ENCODE measurements at regions not wholly inside any gene's neighbourhood (a gene's known extent, or its start where the extent isn't known, plus 50 kb on each side); places are given as distances from the start of the nearest gene placed in this dataset.

GRCh38 chr2:6782517-6783237 lies 83.0 kb downstream of the CMPK2 start:
- no peak for DNase-seq (ENCODE audit: low spot score)

DNA sequence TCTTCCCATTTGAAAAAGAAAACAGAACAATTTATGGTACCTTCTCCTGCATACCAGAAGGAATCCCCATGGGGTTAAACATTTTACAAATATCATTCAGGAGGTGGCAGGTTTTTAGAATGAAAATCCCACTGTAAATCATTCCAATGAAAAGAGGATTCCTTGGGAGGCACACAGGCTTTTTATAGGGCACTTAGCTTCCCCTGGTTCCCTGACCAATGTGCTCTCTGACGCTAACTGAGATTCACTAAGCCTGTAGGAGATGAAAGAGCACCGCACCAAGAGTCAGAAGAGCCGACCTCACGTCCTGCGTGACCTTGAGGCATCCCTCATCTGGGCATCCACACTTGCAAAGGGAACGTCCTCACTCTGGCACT lies 82.5 kb downstream of the CMPK2 start:
- no peak for DNase-seq (ENCODE audit: low spot score)

DNA sequence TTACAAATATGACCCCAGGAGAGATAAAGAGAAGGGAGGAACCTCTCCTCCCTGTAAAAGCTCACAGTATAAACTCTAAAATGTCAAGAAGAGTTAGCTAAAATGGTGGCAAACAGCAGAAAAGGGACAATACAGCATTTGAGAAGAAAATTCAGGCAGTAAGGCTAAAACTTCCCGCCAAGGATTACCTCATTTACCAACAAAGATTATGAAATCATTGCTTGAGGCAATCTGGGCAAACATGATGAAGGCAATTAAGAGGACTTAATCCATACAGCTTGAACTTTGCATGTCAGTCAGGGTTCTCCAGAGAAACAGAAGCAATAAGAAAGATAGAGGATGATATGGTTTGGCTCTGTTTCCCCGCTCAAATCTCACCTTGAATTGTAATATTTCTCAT lies 81.4 kb downstream of the CMPK2 start:
- no peak for DNase-seq (ENCODE audit: low spot score)

- no peak for DNase-seq (ENCODE audit: low spot score)
Measured at GRCh38 chr2:6785493-6785892, 80.2 kb downstream of the CMPK2 start.

GRCh38 chr2:6787376-6787775 lies 78.3 kb downstream of the CMPK2 start:
- DNase-seq (ENCODE audit: low spot score) = no peak

- no peak for DNase-seq (ENCODE audit: low spot score)
Measured at GRCh38 chr2:6788614-6789013, 77.1 kb downstream of the CMPK2 start.

- no peak for DNase-seq (ENCODE audit: low spot score)
Measured at GRCh38 chr2:6789559-6790138, 76.1 kb downstream of the CMPK2 start.

DNA sequence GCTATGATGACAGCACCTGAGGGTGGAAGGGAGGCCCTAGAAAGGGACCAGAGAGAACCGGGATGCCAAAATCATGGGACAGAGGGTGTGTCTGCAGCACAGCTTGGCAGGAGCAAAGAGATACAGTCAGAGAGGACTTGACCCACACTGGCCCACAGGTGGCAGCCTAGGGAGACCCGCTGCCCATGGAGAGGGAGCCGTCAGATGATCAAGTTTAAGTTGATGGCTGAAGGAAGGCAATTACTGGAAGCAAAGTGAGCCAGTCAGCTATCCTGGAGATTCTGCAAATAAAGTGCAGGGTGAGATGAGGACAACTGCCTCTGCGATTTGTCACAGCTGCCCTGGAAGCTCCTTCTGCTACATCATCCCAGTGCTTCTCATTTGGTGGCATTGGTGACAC lies 74.0 kb downstream of the CMPK2 start:
- no peak for DNase-seq (ENCODE audit: low spot score)

GRCh38 chr2:6792883-6793282 lies 72.8 kb downstream of the CMPK2 start:
- no peak for DNase-seq (ENCODE audit: low spot score)

DNA sequence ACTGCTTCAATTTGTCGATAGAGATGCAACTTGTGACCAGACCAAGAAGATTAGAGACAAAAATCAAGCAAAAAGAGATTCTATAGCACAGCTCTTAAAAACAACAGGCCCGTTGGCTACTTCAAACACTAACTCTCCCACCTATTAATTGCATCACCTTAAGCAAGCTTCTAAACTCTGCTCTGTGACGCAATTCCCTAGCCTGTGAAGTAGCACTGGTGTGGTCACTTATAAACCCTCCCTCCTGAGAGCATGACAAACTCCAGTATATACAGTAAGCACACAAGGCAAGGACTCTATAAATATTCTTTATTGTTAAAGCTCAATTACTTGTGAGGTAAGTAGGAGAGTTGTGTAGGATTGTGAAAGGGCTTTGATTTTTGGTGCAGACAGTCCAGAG lies 72.3 kb downstream of the CMPK2 start:
- no peak for DNase-seq (ENCODE audit: low spot score)

- no peak for DNase-seq (ENCODE audit: low spot score)
Measured at GRCh38 chr2:6793913-6794312, 71.8 kb downstream of the CMPK2 start.

DNA sequence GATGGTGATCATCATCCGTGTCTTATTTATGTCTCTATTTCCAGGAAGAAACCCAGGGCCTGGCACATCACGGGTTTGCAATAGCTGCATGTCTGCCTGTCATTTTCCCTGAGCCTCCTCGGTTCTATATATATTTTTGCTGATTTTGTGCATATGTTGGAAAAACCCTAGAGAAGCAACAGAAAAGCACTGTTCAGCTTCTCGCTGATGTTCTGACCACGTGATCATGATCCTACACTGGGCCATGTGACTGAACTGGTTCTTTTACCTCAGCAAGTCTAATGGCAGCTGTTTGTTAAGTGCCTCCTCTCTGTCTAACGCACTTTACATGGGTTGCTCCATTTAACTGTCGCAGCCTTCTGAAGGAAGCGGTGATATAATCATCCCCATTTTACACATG lies 71.3 kb downstream of the CMPK2 start:
- DNase-seq (ENCODE audit: low spot score) = no peak

Measured in hematopoietic multipotent progenitor cell treated with erythropoietin and hydrocortisone succinate and interleukin-3 and kit ligand, for 17 days (in vitro differentiated cells).